ENCODE measurements at regions not wholly inside any gene's neighbourhood (a gene's known extent, or its start where the extent isn't known, plus 50 kb on each side); places are given as distances from the start of the nearest gene placed in this dataset.
"Not testable (repeated sequence)": the region's sequence is repeated elsewhere in the genome, so short reads cannot be mapped to it uniquely, and the experiment has no call there.

DNA sequence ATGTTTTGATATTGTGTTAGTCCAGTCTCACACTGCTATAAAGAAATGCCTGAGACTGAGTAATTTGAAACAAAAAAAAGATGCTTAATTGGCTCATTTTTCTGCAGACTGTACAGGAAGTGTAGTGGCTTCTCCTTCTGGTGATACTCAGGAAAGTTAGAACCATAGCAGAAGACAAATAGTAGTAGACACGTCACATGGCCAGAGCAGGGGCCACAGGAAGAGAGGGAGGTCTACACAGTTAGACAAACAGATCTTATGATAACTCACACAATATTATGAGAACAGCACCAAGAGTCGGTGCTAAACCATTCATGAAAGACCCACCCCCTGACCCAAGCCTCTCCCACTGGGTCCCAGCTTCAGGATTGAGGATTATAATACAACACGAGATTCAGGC is 181.5 kb upstream of the TP53TG3D start:
- TF ChIP-seq CTCF (IDR thresholded peaks at IDR 0.05; ENCODE audit: low read depth, low read length, missing input control); YY1 (IDR thresholded peaks at IDR 0.05); RAD21 (IDR thresholded peaks at IDR 0.05); SP1 (IDR thresholded peaks at IDR 0.05); EGR1 (IDR thresholded peaks at IDR 0.05; ENCODE audit: low read depth in 2 of 2): not testable (repeated sequence)
- TF ChIP-seq, protein P1, sequence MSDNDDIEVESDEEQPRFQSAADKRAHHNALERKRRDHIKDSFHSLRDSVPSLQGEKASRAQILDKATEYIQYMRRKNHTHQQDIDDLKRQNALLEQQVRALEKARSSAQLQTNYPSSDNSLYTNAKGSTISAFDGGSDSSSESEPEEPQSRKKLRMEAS (IDR thresholded peaks at IDR 0.05): not testable (repeated sequence)

Measured in liver (tissue), 3 donors.